ENCODE measurements at regions not wholly inside any gene's neighbourhood (a gene's known extent, or its start where the extent isn't known, plus 50 kb on each side); places are given as distances from the start of the nearest gene placed in this dataset.
"Not testable (repeated sequence)": the region's sequence is repeated elsewhere in the genome, so short reads cannot be mapped to it uniquely, and the experiment has no call there.

DNA sequence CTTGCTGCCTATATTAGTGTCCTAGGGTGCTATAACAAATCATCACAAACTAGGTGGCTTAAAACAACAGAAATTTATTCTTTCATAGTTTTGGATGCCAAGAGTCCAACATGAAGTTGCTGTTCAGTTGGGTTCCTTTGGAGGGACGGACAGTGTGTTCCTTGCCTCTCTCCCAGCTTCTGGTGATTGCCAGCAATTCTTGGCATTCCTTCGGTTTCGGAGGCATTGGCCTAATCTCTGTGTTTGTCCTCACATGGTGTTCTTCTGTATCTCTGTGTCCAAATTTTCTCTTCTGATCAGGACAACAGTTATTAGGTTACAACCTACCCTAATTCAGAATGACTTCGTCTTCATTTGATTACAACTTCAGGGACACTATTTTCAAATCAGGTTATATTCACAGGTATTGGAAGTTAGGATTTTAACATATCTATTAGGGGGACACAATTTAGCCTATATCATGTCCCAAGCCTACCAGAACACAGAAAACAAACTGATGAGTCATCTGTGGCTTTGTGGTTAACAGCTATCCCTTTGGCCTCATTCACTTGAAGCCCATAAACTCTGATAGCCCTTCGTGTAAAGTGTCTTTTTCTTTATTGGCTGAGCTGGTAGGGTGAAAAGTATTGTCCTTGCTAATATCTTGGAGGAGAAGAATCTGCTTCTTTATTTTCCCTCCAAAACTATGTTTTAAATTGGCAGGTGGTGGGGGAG, 83.2 kb upstream of the PAPPA2 start:
- no peak for ATAC-seq
- TF ChIP-seq CSDC2 (CRISPR knock-in tag; IDR thresholded peaks at IDR 0.05) (no peak), ISL1 (CRISPR knock-in tag; IDR thresholded peaks at IDR 0.05) (no peak), TCF4 (CRISPR knock-in tag; IDR thresholded peaks at IDR 0.05; ENCODE audit: borderline replicate concordance) (no peak), SNAI2 (CRISPR knock-in tag; IDR thresholded peaks at IDR 0.05) (no peak), TOX (CRISPR knock-in tag; IDR thresholded peaks at IDR 0.05; ENCODE audit: borderline replicate concordance) (no peak), ZNF70 (CRISPR knock-in tag; IDR thresholded peaks at IDR 0.05) (no peak), ESRRG (CRISPR knock-in tag; IDR thresholded peaks at IDR 0.05) (no peak), OSR1 (CRISPR knock-in tag; IDR thresholded peaks at IDR 0.05) (no peak)
- TF ChIP-seq, protein P1, sequence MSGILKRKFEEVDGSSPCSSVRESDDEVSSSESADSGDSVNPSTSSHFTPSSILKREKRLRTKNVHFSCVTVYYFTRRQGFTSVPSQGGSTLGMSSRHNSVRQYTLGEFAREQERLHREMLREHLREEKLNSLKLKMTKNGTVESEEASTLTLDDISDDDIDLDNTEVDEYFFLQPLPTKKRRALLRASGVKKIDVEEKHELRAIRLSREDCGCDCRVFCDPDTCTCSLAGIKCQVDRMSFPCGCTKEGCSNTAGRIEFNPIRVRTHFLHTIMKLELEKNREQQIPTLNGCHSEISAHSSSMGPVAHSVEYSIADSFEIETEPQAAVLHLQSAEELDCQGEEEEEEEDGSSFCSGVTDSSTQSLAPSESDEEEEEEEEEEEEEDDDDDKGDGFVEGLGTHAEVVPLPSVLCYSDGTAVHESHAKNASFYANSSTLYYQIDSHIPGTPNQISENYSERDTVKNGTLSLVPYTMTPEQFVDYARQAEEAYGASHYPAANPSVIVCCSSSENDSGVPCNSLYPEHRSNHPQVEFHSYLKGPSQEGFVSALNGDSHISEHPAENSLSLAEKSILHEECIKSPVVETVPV (CRISPR knock-in tag; IDR thresholded peaks at IDR 0.05) = no peak

DNA sequence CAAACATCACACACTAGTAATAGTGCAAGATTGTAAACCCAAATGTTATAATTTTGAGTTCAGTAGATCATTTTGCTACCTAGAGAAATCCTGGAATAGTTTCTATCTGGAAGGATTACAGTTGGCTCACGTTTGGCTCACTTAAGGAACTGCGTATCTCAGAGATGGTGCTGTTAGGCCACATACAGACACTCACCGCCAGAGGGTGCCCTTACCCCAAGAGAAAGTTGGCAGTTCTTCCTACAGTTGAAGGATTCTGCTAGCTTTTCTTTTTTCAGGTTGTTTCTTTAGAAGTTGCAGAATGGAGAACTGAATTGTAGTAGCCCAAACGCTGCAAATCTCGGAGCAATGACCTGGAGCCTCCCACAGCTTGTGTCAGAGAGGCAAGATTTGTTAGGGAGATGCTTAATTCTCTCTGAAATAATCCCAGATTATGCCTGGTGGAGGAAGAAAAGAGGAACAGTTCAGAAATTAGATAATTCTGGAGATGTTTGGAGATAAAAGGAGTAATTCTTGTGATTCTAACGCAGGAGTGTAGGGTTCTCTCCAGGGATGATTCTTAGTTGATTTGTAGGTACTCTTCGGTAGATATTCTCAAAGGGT, 87.9 kb upstream of the PAPPA2 start:
- ATAC-seq = peak; percentile 85
- TF ChIP-seq TOX (CRISPR knock-in tag; IDR thresholded peaks at IDR 0.05; ENCODE audit: borderline replicate concordance) (no peak), ESRRG (CRISPR knock-in tag; IDR thresholded peaks at IDR 0.05) (0 out of 2 replicates have a peak, but pooled peaks have one; percentile 19)

DNA sequence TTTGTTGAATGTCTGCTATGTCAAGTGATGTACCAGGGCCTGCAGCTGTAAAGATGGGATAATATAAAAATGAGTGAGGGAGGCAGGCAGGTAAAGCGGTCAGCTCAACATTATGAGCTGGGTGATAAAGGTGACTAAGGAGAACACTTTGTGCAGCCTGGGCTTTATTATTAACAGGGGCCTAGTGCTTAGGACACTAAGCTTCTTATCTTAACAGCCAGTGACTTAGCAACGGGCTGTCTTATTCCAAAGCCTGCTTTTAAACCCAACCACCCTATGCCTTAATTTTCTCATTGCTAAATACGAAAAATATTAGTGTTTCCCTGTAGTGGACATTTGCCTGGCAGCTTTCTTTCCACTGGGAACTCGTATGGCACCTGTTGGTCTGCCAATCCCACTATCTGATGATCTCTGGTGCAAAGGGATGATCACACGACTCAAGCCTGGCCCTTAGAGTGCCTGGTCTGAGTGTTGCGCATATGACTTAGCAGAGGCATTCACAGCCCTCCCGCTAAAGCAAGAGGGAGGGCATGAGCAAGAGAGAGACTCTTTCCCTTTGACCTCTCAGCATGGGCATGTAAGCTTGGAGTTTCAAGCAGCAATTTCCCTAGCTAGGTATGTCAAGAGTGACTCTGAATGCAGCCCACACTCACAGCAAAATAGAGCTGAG, 98.6 kb upstream of the PAPPA2 start:
- no peak for TF ChIP-seq PPARA (CRISPR knock-in tag; IDR thresholded peaks at IDR 0.05; ENCODE audit: borderline replicate concordance)
- no peak for TF ChIP-seq TCF4 (CRISPR knock-in tag; IDR thresholded peaks at IDR 0.05; ENCODE audit: borderline replicate concordance)
- no peak for TF ChIP-seq ZNF565 (CRISPR knock-in tag; conservative IDR thresholded peaks at IDR 0.05; ENCODE audit: low read depth)
- TF ChIP-seq ZNF8 (CRISPR knock-in tag; IDR thresholded peaks at IDR 0.05) = no peak
- no peak for ATAC-seq

DNA sequence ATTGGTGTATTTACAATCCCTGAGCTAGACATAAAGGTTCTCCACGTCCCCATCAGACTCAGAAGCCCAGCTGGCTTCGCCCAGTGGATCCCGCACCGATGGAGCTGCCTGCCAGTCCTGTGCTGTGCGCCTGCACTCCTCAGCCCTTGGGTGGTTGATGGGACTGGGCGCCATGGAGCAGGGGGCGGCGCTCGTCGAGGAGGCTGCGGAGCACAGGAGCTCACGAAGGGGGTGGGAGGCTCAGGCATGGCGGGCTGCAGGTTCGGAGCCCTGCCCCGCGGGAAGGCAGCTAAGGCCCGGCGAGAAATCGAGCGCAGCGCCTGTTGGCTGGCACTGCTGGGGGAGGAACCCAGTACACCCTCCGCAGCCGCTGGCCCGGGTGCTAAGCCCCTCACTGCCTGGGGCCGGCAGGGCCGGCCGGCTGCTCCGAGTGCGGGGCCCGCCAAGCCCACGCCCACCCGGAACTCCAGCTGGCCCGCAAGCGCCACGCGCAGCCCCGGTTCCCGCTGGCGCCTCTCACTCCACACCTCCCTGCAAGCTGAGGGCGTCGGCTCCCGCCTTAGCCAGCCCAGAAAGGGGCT, 113.8 kb upstream of the PAPPA2 start:
- not testable (repeated sequence) for ATAC-seq

DNA sequence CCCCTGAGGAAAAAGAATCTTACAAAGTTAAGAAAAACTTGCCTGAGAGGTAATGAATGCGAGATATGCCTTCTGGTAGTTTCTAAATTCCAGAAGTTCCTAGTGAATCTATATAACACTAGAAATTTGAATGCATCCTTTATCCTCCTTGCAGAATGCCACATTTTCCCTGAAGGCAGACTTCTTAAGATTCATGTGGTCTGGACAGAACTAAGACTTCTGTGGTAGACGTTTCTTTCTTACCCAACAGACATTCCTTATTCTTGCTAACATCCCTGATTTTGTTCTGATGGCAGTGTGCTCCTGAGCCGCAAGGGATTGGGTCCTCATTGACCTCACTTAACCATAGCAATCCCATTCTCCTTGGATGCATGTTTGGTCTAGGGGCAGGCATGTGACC, 121.3 kb upstream of the PAPPA2 start:
- TF ChIP-seq CSDC2 (CRISPR knock-in tag; IDR thresholded peaks at IDR 0.05) = no peak
- TF ChIP-seq GLIS3 (CRISPR knock-in tag; IDR thresholded peaks at IDR 0.05) = no peak
- TF ChIP-seq, protein P1 (CRISPR knock-in tag; IDR thresholded peaks at IDR 0.05) = no peak
- TF ChIP-seq, protein P2, sequence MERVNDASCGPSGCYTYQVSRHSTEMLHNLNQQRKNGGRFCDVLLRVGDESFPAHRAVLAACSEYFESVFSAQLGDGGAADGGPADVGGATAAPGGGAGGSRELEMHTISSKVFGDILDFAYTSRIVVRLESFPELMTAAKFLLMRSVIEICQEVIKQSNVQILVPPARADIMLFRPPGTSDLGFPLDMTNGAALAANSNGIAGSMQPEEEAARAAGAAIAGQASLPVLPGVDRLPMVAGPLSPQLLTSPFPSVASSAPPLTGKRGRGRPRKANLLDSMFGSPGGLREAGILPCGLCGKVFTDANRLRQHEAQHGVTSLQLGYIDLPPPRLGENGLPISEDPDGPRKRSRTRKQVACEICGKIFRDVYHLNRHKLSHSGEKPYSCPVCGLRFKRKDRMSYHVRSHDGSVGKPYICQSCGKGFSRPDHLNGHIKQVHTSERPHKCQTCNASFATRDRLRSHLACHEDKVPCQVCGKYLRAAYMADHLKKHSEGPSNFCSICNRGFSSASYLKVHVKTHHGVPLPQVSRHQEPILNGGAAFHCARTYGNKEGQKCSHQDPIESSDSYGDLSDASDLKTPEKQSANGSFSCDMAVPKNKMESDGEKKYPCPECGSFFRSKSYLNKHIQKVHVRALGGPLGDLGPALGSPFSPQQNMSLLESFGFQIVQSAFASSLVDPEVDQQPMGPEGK (CRISPR knock-in tag; IDR thresholded peaks at IDR 0.05; ENCODE audit: borderline replicate concordance) = no peak
- no peak for TF ChIP-seq RARB (CRISPR knock-in tag; IDR thresholded peaks at IDR 0.05)
- TF ChIP-seq ISL1 (CRISPR knock-in tag; IDR thresholded peaks at IDR 0.05) = no peak
- TF ChIP-seq, protein P3, sequence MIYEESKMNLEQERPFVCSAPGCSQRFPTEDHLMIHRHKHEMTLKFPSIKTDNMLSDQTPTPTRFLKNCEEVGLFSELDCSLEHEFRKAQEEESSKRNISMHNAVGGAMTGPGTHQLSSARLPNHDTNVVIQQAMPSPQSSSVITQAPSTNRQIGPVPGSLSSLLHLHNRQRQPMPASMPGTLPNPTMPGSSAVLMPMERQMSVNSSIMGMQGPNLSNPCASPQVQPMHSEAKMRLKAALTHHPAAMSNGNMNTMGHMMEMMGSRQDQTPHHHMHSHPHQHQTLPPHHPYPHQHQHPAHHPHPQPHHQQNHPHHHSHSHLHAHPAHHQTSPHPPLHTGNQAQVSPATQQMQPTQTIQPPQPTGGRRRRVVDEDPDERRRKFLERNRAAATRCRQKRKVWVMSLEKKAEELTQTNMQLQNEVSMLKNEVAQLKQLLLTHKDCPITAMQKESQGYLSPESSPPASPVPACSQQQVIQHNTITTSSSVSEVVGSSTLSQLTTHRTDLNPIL (CRISPR knock-in tag; IDR thresholded peaks at IDR 0.05; ENCODE audit: low read depth) = no peak
- TF ChIP-seq ZC3H10 (CRISPR knock-in tag; IDR thresholded peaks at IDR 0.05) = no peak
- TF ChIP-seq OSR1 (CRISPR knock-in tag; IDR thresholded peaks at IDR 0.05) = no peak
- TF ChIP-seq ARNTL (CRISPR knock-in tag; IDR thresholded peaks at IDR 0.05; ENCODE audit: borderline replicate concordance, low read depth) = no peak
- no peak for TF ChIP-seq BACH2 (CRISPR knock-in tag; IDR thresholded peaks at IDR 0.05; ENCODE audit: borderline replicate concordance)
- no peak for TF ChIP-seq ESRRG (CRISPR knock-in tag; IDR thresholded peaks at IDR 0.05)
- ATAC-seq = no peak

Measured in SK-N-SH treated with all-trans-retinoic acid at 6 μM for 48 hours (cell line).